Right kidney (tissue), 1 donor: ENCODE measurements at regions not wholly inside any gene's neighbourhood (a gene's known extent, or its start where the extent isn't known, plus 50 kb on each side); places are given as distances from the start of the nearest gene placed in this dataset.
"Not testable (repeated sequence)": the region's sequence is repeated elsewhere in the genome, so short reads cannot be mapped to it uniquely, and the experiment has no call there.

Experiments used
- DNase-seq: peaks from one replicate; pipeline ENCODE4 v3.0.0-alpha.2; 2016

DNA sequence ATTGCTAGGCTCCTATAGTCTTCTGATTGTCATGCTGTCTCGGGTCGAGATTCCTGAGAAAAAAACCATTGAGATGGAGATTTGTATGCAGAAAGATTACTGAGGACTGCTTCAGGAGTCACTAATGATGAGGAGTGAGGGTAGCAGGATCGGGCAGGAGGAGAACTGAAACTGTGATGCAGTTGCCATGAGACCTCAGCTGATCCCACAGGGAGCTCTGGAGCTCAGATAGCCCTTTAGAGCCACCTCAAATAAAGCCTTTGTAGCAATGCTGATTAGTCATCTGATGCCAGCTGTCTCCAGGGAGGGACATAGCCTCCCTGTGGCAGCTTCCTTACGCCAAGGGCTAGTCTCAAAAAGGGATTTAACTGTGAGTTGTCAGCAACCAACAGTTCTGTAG lies 256.9 kb downstream of the DMAC1 start:
- no peak for DNase-seq

GRCh38 chr9:7542126-7542525 lies 257.5 kb downstream of the DMAC1 start:
- DNase-seq = no peak

- DNase-seq = no peak
Measured at GRCh38 chr9:7536310-7536939, 263.2 kb downstream of the DMAC1 start.

GRCh38 chr9:7534211-7534935 lies 265.2 kb downstream of the DMAC1 start:
- no peak for DNase-seq

DNA sequence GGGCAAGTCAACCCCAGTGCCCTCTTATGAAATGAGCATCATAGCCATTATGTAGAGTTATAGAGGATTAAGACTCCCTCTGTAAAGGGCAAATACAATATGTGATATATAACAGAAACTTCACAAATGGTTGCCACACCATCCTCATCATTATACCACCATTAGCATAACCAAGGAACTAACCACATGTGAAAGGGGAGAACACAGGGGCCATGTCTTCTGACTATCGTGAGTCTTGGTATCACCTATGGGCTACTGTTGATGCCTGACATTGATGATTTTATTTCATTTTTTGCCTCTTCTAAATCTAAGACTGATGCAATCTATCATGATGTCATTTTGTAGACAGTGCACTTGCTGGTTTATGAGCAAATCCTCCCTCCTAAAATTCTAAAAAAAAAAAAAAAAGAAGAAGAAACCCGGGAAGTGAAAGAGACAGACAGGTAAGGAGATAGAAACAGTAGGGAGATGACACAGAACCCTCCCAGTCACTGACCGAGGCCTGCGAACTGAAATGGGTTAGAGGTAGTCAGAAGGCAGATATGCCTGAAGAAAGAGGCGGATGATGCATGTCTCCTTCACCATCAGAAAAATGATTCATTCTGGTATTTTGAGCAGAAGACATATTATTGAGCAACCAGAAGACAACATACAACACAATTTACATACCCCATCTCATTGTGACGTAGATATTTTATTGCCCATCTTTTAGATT lies 266.0 kb downstream of the DMAC1 start:
- no peak for DNase-seq

DNA sequence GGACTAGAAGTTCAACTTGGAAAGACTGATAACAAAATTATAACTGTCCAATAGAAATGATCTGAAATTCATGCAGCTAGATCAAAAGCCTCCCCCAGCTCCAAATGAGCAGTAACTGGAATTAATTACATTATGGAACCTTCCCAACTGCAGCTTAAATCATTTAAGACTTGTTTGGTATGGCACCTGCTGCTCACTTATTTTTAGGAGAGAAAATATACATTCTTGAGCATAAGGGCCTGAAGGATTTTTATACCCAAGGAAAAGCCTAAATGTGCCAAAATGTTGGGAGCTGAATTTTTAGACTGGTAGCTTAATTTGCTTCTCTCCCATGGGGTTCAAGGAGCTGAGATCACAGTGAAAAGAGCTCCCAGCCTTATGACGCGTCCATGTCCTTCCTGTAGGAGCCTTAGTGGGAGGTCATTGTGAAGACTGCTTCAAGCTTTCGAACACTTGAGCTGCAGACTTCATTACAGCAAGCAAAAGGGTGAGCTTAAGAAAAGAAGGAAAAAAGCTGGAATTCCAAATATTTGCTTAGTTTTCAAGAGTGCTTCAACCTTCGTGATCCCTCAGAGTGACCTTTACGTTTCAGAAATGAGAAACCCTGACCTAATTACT lies 276.0 kb downstream of the DMAC1 start:
- DNase-seq = no peak

DNA sequence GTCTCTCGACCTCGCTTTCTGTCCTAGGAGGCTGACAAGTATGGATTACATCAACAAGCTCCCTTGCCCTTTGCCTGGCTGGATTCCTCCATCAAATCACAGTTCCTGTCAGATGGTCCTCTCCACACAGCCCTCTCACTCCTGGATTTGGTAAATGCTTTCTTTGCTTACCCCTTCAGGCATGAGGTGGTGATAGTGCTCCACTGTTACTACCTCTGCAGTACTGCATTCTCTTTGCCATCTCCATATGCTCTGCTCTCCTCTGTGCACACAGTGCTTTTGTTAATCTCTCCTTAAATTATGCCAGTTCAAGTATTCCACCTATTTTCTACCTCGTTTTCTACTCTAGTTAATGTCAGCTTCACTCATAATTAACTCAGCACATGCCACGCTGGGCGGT lies 279.2 kb downstream of the DMAC1 start:
- DNase-seq = no peak

- no peak for DNase-seq
Measured at GRCh38 chr9:7516376-7516775, 283.2 kb downstream of the DMAC1 start.

- no peak for DNase-seq
Measured at GRCh38 chr9:7510199-7510598, 289.4 kb downstream of the DMAC1 start.

DNA sequence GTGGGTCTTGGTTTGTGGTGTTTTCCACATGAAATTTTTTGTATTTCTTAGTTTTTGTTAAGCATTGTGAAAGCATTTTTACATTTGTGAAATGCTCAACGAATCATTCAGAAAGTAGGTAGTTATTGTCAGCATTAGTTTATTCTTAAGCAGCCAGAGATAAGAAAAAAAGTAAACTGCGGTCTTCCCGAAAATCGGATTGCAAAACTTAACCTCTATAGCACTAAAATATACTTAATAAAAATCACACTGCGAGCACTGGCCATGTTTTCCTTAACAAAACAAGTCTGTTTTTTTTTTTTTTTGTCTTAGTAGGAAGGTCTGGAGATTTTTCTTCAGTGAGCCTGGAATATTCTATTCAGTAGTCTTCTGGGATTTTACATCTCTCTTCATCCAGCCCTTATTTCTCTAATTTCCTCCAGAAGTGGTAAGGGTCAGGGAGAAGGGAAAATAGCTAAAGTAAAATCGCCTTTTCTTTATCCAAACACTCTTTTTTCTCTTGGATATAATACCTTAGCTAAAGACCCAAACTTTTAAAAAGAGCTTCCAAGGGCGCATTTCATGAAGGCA lies 289.9 kb downstream of the DMAC1 start:
- DNase-seq = no peak

- no peak for DNase-seq
Measured at GRCh38 chr9:7508516-7508915, 291.1 kb downstream of the DMAC1 start.

DNA sequence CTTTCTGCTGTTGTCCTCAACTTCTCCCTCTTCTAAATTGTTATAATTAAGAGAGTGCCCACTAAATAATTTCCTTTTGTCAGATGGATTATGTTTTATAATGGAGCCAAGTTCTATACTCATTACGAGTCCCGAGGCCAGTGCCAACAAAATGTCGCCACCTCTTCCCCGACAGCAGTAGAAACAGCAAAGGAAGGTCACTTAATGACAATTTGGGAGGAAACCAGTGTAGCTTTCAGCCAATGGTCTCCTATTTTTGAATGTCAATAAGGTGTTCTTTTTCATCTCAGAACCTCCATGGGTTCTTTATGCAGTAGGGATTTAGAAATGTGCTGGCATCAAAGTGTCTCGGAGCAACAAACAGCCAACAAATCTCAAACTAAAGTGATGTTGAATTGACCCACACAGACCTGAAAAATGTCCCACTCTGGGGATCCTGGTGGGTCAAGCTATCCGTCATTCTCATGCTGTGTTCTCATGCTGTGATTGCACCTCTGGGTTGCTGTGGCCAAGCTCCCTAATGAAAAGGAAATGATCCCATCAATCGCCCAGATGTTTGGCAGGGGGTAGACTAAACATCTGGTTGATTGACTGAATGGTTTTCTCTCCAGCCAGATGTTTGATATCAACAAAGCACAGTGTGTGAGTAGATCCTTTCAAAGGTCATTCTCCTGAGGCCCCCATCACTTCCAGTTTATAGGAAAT lies 291.9 kb downstream of the DMAC1 start:
- no peak for DNase-seq

DNA sequence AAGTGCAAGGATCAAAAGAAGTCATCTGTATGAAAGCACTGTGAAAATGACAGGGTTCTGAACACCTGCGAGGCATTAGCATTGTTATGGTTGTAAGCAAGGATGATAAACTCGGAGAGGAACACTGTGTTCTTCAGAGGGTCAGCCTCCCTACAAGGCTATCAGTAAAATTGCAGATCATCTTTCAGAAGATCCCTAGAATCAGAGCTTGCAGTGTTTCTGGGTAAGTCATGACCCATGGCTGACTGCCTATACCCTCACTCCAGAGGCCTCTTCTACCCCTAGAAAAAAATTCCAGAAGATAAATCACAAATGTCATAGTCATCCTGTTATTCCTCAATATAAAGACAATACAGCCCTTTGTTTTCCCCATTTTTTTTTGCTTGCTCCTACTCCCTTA lies 292.6 kb downstream of the DMAC1 start:
- DNase-seq = no peak

DNA sequence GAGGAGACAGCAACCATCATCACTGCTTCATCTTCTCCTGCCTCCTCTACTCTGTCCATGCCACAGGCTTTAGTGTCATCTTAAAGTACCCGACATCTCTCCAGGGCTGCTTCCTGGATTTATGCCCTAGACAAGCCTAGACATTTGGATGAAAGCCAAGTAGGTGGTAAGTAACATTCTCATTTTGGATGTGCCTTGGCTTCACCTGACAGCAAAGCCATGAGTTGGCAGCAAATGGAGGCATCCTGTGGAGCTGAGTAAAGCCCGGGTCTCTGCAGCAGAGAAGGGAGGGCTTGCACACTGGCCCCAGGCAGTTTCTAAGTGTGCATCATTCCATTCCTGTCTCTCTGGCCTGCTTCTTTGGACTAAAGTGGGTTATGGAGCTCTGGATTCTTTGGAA lies 299.1 kb downstream of the DMAC1 start:
- no peak for DNase-seq

DNA sequence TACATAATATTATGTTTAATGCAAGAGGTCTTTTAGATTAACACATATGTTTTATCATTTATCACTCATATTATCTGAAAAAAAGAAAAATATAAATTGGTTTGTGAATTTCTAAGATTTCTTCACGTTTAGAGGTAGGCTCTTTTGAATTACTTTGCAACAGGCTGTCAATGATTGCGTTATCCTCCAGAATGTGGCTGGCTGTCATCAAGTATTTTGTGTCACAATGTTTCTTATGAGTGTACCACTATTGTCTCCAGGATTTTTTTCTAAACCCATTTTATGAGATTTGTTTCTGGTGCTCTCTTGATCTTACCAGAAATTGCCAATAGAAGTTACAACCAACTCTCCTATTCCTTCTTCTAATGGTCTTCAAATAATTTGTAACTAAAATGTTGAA lies 307.9 kb downstream of the DMAC1 start:
- DNase-seq = no peak

GRCh38 chr9:7490317-7491108 lies 309.1 kb downstream of the DMAC1 start:
- no peak for DNase-seq

DNA sequence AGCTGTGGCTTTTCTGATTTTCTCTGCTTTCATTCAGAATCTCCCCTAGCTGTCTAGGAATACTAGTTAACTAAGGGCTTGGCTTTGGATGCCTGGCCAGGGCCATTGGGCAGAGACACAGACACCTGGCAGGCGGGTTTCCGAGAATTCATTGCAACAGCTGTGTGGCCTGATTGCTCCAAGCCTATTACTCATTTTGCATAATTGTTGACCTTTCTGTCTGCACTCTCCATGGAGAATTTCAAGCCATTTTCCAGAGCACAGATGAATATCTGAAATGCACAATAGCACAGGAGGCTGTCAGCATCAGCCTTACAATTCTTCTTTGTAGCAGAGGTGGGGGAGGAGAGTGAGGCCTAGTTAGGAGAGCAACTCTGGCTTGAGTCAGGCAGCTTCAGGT lies 310.5 kb downstream of the DMAC1 start:
- DNase-seq = no peak

GRCh38 chr9:7484014-7484413 lies 315.6 kb downstream of the DMAC1 start:
- DNase-seq = not testable (repeated sequence)

DNA sequence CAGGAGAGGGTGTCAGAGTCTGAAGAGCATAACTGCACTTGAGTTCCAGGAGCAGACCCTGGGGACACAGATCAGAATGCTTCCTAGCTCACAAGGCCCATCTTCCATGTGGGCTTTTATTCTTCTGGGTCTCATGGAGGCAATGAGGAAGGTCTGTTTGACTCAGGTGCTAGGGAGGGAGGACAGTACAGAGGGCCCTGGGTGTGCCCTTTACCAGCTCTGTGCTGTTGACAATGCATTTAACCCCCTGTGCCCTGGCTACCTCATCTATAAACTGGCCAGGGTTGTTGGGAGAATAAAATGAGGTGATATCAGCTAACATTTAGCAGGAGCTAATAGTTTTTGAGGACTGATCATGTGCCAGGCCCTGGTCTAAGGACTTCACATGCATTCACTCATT lies 318.0 kb downstream of the DMAC1 start:
- DNase-seq = no peak

- no peak for DNase-seq
Measured at GRCh38 chr9:7479300-7479699, 320.3 kb downstream of the DMAC1 start.

- no peak for DNase-seq
Measured at GRCh38 chr9:7478646-7479045, 320.9 kb downstream of the DMAC1 start.
